ENCODE measurements at regions not wholly inside any gene's neighbourhood (a gene's known extent, or its start where the extent isn't known, plus 50 kb on each side); places are given as distances from the start of the nearest gene placed in this dataset.

DNA sequence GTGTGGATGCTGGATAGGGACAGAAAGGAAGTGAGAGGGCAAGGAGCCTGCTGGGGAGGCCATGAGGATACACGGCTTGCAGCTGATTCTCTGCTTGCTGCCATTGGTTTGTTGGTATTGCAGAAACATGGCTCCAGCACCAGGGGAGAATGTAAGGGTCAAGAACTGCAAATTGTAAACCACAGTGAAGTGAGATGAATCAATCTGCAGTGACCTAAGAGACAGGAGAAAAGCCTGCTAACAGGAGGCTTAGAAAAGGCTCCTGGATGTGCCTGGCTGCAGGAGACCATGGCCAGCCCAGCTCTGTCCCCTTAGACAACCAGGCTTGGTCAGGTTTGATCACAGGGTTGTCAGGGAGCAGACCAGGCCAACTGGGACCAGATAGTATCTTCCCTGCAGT is 233.7 kb upstream of the CADM1 start:
- Mint-ChIP-seq H3K4me3 (no peak overlapping the region), H3K27ac (no peak overlapping the region), H3K27me3 (no peaks in the 10 kb centered on the region), H3K36me3 (ENCODE audit: low read depth) (no peaks in the 10 kb centered on the region), H3K4me1 (no peaks in the 10 kb centered on the region), H3K9me3 (no peaks in the 10 kb centered on the region)
- DNase-seq = no peak
- POLR2A ChIA-PET = no interaction called here
- CTCF ChIA-PET = no interaction called here

GRCh38 chr11:115736146-115736545 is 231.9 kb upstream of the CADM1 start:
- Mint-ChIP-seq H3K4me1 (no peaks in the 10 kb centered on the region), H3K27me3 (no peaks in the 10 kb centered on the region), H3K4me3 (no peak overlapping the region), H3K27ac (no peak overlapping the region), H3K9me3 (no peaks in the 10 kb centered on the region), H3K36me3 (ENCODE audit: low read depth) (no peaks in the 10 kb centered on the region)
- ChIA-PET POLR2A (no interaction called here), CTCF (no interaction called here)
- DNase-seq = no peak

DNA sequence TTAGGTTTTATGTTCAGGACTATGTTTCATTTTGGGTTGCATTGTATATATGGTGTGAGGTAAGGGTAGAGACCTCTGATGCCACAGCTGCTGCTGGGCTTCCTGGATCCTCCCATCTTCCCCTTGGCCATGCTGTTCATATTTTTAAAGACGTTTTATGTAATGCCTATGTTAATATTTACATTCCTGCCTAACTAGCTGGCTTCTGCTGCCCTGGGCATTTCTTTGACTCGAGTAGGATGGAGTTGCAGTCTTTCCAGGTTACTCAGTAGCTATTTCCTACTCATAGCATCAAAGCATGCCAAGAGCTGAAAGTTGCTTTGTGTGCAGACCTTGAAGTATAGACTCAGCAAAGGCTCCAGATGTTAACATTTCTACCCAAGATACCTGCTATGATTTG is 220.5 kb upstream of the CADM1 start:
- no peak overlapping the region for H3K27ac Mint-ChIP-seq
- no peaks in the 10 kb centered on the region for H3K36me3 Mint-ChIP-seq (ENCODE audit: low read depth)

DNA sequence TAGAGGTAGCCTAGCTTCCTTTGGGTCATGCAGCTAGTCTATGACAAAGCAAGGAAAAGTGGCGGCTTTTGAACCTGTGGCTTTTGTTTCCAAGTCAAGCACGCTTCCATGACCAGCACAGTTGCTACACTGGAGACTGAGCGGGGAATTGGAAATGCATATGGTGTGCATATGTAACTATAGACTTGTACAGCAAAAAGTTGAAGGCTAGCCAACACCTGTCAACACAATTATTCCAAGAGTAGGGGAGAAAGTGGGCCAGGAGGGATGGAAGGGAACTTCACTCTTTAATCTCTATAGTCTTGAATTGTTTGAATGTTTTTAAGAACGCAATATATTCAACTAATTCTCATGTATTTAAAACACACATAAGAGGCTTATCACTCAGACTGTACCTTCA is 218.5 kb upstream of the CADM1 start:
- Mint-ChIP-seq H3K27ac (no peak overlapping the region), H3K27me3 (peaks cover 3% of the 10 kb centered on the region), H3K9me3 (no peaks in the 10 kb centered on the region), H3K4me3 (no peak overlapping the region), H3K36me3 (ENCODE audit: low read depth) (no peaks in the 10 kb centered on the region), H3K4me1 (no peaks in the 10 kb centered on the region)
- no peak for DNase-seq
- ChIA-PET CTCF (no interaction called here), POLR2A (no interaction called here)

More for the DNA sequence above, 220.5 kb upstream of the CADM1 start:
- Mint-ChIP-seq H3K4me3 (no peak overlapping the region), H3K9me3 (no peaks in the 10 kb centered on the region), H3K4me1 (no peaks in the 10 kb centered on the region), H3K27me3 (peaks cover 3% of the 10 kb centered on the region)
- CTCF ChIA-PET = no interaction called here
- DNase-seq = no peak
- POLR2A ChIA-PET = no interaction called here

- Mint-ChIP-seq H3K4me3 (no peak overlapping the region), H3K27ac (no peak overlapping the region), H3K27me3 (peaks cover 3% of the 10 kb centered on the region), H3K36me3 (ENCODE audit: low read depth) (no peaks in the 10 kb centered on the region), H3K4me1 (no peaks in the 10 kb centered on the region), H3K9me3 (no peaks in the 10 kb centered on the region)
- POLR2A ChIA-PET = no interaction called here
- CTCF ChIA-PET = no interaction called here
- DNase-seq = no peak
These were observed 217.2 kb upstream of the CADM1 start for GRCh38 chr11:115721296-115721995.

DNA sequence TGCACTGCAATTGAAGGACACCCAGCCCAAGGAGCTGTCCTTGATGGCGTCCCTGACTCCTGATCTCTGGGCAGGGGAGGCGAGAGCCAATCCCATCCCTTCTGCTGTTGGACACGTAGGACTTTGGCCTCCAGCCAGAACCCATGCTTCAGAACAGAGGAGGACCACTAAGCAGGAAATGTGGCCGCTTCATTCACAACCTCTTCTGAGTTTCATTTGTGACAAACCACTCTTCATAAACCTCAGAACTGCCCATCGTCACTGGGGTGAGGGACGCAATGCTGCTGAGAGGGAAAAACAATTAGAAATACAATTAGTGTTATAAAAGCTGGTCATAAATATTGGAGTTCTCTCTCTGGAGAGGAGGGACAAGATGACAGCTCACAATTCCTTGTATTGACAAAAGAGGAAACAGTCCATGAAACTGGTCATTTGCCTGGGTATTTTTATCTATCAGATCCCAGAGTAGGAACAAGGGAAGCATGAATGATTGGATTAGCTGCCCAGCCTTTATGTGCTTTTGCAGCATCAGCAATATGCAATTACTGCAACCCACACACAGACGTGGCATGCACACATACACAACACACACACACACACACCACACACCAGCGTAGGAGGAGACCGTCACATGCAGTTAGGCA is 216.5 kb upstream of the CADM1 start:
- POLR2A ChIA-PET = no interaction called here
- Mint-ChIP-seq H3K4me1 (no peaks in the 10 kb centered on the region), H3K27ac (no peak overlapping the region), H3K4me3 (no peak overlapping the region), H3K9me3 (no peaks in the 10 kb centered on the region), H3K27me3 (peaks cover under 1% of the 10 kb centered on the region), H3K36me3 (ENCODE audit: low read depth) (no peaks in the 10 kb centered on the region)
- CTCF ChIA-PET = no interaction called here
- DNase-seq = no peak

DNA sequence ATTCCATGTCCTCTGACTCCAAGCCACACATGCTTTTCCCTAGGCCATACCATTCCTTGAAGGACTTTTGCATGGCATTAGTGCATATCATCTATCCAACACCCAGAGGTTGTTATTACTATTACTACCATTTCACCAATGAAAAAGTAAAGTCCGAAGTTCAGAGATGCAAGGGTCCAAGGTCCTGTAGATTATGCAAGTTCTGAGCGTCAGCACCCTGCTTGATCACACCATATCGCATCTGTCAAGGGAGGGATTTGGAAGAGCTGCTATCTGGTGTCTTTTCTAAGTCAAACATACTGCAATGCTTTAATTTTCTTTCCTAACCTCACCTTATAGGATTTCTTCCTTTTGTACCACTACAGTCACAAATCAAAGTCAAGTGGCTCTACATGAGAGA is 214.7 kb upstream of the CADM1 start:
- H3K27ac Mint-ChIP-seq = no peak overlapping the region
- CTCF ChIA-PET = no interaction called here
- no peaks in the 10 kb centered on the region for H3K36me3 Mint-ChIP-seq (ENCODE audit: low read depth)
- DNase-seq = no peak
- H3K4me1 Mint-ChIP-seq = no peaks in the 10 kb centered on the region
- H3K9me3 Mint-ChIP-seq = no peaks in the 10 kb centered on the region
- no peaks in the 10 kb centered on the region for H3K27me3 Mint-ChIP-seq
- POLR2A ChIA-PET = no interaction called here
- no peak overlapping the region for H3K4me3 Mint-ChIP-seq

DNA sequence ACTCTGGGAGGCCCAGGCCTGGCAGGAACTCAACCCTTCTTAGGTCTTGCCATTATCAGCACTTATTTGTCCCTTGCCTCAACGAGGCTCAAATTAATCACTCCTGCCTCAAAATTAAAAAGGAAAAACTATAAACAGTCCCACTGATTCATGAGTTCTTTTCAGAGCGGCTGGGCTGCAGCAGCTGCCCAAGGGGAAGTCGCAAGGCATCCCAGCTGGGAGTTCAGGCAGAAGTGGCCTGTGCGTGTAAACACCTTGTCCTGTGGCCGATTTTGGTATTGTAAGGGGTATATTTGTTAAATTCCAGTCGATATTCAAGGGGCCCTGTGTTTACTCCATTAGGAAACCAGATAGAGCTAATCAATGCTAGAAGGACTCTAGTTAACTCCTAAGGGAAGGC is 213.9 kb upstream of the CADM1 start:
- DNase-seq = no peak
- Mint-ChIP-seq H3K27me3 (no peaks in the 10 kb centered on the region), H3K4me1 (no peaks in the 10 kb centered on the region), H3K36me3 (ENCODE audit: low read depth) (no peaks in the 10 kb centered on the region), H3K9me3 (no peaks in the 10 kb centered on the region), H3K27ac (no peak overlapping the region), H3K4me3 (no peak overlapping the region)
- ChIA-PET CTCF (no interaction called here), POLR2A (no interaction called here)

DNA sequence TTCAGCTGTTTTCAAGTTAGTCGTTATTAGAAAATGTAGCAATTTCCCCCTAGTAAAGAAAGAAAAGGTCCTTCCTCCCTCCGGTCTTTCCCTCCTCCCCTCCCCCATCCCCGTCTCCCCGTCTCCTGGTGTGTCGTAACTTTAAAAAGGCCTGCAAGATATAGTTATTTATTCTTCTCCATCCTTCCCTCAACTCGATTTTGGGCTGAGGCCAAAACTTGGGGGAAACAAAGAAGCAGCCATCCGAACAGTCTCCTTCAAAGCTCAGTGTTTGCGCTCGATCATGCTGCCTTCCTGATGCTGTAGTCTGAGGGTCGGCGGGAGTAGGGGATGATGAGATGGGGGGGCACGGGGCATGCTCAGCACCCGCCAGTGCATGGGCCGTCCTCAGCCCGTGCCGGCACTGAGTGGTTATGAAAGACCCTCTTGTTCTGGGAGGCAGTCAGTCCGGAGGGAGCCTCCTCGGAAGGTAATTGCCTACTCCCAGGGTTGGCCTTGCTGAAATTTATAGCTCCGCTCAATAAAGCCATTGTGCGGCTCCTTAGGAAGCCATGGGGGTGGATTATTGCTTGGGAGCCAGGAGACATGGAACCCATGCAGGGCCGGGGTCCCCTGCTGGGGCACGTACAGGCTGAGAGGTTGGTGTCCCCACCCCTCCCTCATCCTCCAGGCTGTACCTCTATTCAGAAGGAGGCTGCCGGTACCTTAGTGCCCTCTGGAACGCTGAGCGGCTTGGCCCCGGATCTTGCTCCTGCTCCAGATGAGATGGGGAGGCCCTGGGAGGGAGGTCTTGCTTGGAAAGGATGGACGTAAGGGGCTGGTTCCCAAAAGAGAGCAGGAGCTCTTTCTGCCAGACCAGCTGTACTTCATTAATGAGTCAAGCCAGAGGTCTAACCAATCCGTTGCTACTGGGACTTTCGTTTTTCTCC is 212.7 kb upstream of the CADM1 start:
- Mint-ChIP-seq H3K36me3 (ENCODE audit: low read depth) (no peaks in the 10 kb centered on the region), H3K4me3 (no peak overlapping the region), H3K4me1 (no peaks in the 10 kb centered on the region), H3K27me3 (no peaks in the 10 kb centered on the region), H3K9me3 (no peaks in the 10 kb centered on the region), H3K27ac (no peak overlapping the region)
- POLR2A ChIA-PET = no interaction called here
- no peak for DNase-seq
- CTCF ChIA-PET = interaction anchor here (0.9 kb wide), 1 partner anchor 10 kb away, joined by 3 read pairs; no protein-coding TSS in a partner anchor

DNA sequence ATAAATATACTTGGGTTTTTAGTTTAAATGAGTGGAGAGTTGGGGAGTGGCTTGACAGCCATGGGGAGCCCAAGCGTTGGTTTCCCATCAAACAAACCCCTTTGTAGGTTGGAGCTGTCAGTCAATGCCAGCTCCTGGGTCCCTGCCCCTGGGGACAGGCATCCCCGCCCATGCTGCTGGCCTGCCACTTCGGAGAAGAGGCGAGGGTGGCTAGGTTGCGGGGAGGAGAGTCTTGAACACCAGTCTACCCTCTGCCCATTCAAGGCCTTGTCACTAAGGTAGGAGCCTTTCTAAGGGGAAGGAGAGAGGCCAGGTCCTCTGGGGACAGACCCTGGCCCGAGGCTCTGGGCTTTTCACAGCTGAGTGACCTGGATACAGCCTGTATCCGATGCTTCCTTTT is 211.9 kb upstream of the CADM1 start:
- Mint-ChIP-seq H3K9me3 (no peaks in the 10 kb centered on the region), H3K4me1 (no peaks in the 10 kb centered on the region), H3K27me3 (no peaks in the 10 kb centered on the region), H3K4me3 (no peak overlapping the region), H3K27ac (no peak overlapping the region), H3K36me3 (ENCODE audit: low read depth) (no peaks in the 10 kb centered on the region)
- CTCF ChIA-PET = interaction anchor here (0.9 kb wide), 1 partner anchor 11 kb away, joined by 3 read pairs; no protein-coding TSS in a partner anchor
- POLR2A ChIA-PET = no interaction called here
- DNase-seq = no peak

- no peaks in the 10 kb centered on the region for H3K36me3 Mint-ChIP-seq (ENCODE audit: low read depth)
- no peaks in the 10 kb centered on the region for H3K27me3 Mint-ChIP-seq
- no peaks in the 10 kb centered on the region for H3K9me3 Mint-ChIP-seq
- H3K27ac Mint-ChIP-seq = no peak overlapping the region
- H3K4me1 Mint-ChIP-seq = no peaks in the 10 kb centered on the region
- CTCF ChIA-PET = no interaction called here
- POLR2A ChIA-PET = no interaction called here
- DNase-seq = no peak
- H3K4me3 Mint-ChIP-seq = no peak overlapping the region
These were observed 211.1 kb upstream of the CADM1 start for GRCh38 chr11:115715251-115715770.

DNA sequence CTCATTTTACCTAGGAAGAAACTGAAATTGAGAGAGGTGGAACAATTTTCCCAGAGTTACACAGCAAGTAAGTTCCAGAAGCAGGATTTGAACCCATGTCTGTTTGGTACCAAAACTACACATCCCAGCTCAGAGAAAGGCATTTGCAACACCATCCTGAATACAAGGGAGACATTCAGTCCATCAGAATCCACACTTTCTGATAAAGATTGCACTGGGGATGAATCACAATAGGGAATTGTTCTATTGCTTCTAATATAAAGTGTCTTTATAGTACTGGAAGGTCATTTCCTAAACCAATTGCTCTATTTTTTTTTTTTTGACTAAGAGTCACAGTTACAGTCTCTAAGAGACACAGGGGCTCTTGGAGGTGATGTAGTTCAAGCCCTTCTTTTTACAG is 208.1 kb upstream of the CADM1 start:
- Mint-ChIP-seq H3K36me3 (ENCODE audit: low read depth) (no peaks in the 10 kb centered on the region), H3K27me3 (no peaks in the 10 kb centered on the region), H3K9me3 (no peaks in the 10 kb centered on the region), H3K4me3 (no peak overlapping the region), H3K4me1 (no peaks in the 10 kb centered on the region), H3K27ac (no peak overlapping the region)
- CTCF ChIA-PET = no interaction called here
- DNase-seq = no peak
- POLR2A ChIA-PET = no interaction called here

DNA sequence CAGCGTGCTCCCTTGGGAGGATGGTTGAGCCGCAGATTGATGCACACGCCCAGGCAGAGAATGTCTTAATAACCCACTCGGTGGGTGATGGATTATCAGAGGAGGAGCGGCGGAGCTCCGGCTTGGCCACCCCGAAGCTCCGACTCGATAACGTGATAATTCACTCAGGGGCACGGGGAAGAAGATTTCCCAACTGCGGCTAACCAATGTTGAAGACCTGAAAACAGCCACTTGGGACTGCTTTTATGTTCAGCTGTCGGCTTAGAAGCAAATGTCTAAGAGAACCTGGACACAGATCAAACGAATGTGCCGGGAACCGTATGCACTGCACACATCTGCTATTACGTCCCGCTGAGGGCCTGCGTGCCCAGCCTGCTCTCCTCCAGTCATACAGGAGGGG is 206.8 kb upstream of the CADM1 start:
- H3K4me1 Mint-ChIP-seq = no peaks in the 10 kb centered on the region
- CTCF ChIA-PET = no interaction called here
- no peaks in the 10 kb centered on the region for H3K27me3 Mint-ChIP-seq
- no peak overlapping the region for H3K27ac Mint-ChIP-seq
- no peaks in the 10 kb centered on the region for H3K9me3 Mint-ChIP-seq
- POLR2A ChIA-PET = no interaction called here
- DNase-seq = no peak
- no peaks in the 10 kb centered on the region for H3K36me3 Mint-ChIP-seq (ENCODE audit: low read depth)
- H3K4me3 Mint-ChIP-seq = no peak overlapping the region

Data from activated CD4-positive, alpha-beta T cell treated with anti-CD3 and anti-CD28 coated beads, Interleukin-2, amount 10 ng/mL, durations not matched to agents 7 days and 5 days (primary cell).